GM12864 (cell line): ENCODE measurements at regions not wholly inside any gene's neighbourhood (a gene's known extent, or its start where the extent isn't known, plus 50 kb on each side); places are given as distances from the start of the nearest gene placed in this dataset.

Source experiments
- DNase-seq: peaks from one replicate; pipeline ENCODE4 v3.0.0-alpha.2; 2011; ENCODE audit warnings: low read depth
- H3K4me3 ChIP-seq: 2 replicates; pipeline ENCODE4 v1.5.1; 2011; ENCODE audit warnings: mild to moderate bottlenecking, low read depth, low read length, control low read depth
- CTCF ChIP-seq: IDR thresholded peaks from 2 replicates; pipeline ENCODE4 v1.5.1; 2011; ENCODE audit warnings: low read depth, mild to moderate bottlenecking, moderate library complexity, low read length, control low read depth, inconsistent platforms; ENCODE audit errors: missing control alignments

GRCh38 chr17:73785958-73786743 lies 141.9 kb upstream of the SDK2 start:
- TF ChIP-seq CTCF = no peak
- no peak for DNase-seq
- no peak overlapping the region for H3K4me3 ChIP-seq

DNA sequence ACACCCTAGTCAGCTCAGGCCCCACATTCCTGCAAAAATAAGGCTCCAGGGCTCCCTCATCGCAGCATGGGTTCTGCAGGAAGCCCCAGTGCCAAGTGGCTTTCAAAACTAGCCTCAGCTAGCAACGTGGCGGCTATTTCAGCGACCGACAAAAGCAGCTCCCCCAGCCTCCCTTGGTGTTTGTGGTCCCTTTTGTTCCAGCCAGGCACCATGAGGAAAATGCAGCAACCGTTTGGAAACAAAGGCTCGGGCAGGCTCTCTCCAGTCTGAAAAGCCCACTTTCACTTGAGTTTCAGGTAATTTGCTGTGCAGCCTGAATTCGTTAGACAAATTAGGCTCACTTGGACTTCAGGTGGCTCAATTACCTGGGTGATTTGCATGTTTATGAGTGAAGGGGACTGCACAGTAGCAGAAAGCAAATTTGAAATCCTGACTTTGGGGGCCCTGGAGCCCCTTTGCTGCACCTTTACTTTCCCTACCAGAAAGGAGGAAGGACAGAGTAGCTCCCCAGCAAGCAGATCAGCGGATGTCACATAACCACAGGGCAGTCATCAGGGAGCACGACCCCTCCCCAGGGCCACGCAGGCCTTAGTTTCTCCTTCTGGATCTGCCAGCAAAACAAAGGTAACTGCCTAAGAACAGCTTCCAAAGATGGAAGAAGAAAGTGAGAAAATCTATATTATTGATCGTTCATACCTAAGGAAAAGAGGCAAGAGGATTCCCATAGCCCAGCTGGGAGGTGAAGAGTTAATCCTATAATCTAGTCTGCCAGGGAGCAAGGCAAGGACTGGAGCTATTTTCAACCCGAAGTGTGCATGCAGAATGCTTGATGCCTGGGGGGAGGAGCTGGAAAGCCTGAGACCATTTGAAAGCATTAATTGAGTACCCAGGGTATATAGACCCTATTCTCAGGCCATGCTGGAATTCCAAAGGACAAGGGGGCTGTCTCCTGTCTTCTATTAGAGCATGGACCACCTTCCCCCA lies 143.1 kb upstream of the SDK2 start:
- DNase-seq = no peak
- H3K4me3 ChIP-seq = no peak overlapping the region
- TF ChIP-seq CTCF = no peak

DNA sequence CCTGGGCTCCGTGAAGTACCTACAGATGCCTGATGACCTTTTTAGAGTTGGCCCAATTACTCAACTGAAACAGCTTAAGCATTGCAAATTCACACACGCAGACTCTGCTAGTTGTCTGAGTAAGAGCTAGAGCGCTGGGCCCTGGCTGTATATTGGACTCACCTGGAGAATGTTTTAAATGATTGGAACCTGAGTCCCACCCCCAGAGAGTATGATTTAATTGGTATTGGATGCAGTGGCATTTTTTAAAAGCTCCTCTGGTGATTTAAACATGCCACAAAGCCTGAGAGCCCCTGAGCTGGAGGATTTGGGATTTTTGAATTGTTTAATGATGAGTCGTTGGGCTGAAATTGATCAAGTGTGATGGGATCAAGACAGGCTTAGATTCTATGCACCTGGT lies 143.9 kb upstream of the SDK2 start:
- DNase-seq = no peak
- no peak overlapping the region for H3K4me3 ChIP-seq
- no peak for TF ChIP-seq CTCF

DNA sequence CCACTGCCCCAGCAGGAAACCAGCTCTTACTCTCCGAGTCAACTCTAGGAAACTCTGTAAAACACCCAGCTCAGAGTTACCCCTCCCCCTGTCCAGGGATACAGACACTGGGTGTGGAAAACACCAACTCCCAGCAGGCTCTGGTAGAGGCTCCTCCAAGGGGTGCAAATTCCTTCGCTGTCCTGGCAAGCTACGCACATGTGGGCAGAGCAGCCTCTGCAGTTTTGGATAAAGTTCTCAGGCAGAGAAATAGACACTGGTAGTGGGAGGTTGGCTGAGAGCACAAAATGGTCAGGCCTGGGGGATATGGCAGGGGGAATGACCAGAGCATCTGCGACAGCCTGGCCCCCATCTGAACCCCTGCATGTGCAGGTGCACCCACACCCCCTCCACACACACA lies 146.9 kb upstream of the SDK2 start:
- TF ChIP-seq CTCF = no peak
- no peak overlapping the region for H3K4me3 ChIP-seq
- DNase-seq = no peak

GRCh38 chr17:73791631-73792030 lies 147.4 kb upstream of the SDK2 start:
- no peak for DNase-seq
- no peak for TF ChIP-seq CTCF
- H3K4me3 ChIP-seq = no peak overlapping the region

- no peak overlapping the region for H3K4me3 ChIP-seq
- no peak for DNase-seq
- TF ChIP-seq CTCF = no peak
Measured at GRCh38 chr17:73792994-73793393, 148.7 kb upstream of the SDK2 start.

DNA sequence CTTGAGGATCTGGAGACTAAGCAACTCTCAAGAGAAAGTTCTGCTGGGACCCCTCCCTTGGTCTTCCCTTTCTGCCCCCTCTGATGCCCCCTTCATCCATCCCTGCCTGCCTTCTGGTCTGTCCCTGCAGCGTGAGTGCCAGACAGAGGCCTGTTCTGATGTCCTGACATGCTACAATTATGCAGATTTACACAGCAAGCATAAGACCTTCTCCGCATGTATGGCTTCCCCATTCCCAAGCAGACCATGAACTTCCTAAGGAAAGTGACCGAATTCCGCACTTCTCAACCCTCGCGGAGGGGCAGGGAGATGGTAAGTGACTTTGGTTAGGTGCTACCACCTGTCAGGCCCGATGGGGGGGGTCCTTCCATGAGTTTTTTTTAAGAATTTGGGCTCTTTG lies 150.1 kb upstream of the SDK2 start:
- no peak for DNase-seq
- H3K4me3 ChIP-seq = no peak overlapping the region
- no peak for TF ChIP-seq CTCF
